GM21528 (cell line): ENCODE measurements at regions not wholly inside any gene's neighbourhood (a gene's known extent, or its start where the extent isn't known, plus 50 kb on each side); places are given as distances from the start of the nearest gene placed in this dataset.
"Not testable (repeated sequence)": the region's sequence is repeated elsewhere in the genome, so short reads cannot be mapped to it uniquely, and the experiment has no call there.

Experiments
- ATAC-seq: cut with Tn5 transposase; IDR thresholded peaks from one replicate; pipeline ENCODE4 v1.9.1; 2021; ENCODE audit warnings: mild to moderate bottlenecking, moderate library complexity; ENCODE audit not compliant: unreplicated experiment, low FRiP score

DNA sequence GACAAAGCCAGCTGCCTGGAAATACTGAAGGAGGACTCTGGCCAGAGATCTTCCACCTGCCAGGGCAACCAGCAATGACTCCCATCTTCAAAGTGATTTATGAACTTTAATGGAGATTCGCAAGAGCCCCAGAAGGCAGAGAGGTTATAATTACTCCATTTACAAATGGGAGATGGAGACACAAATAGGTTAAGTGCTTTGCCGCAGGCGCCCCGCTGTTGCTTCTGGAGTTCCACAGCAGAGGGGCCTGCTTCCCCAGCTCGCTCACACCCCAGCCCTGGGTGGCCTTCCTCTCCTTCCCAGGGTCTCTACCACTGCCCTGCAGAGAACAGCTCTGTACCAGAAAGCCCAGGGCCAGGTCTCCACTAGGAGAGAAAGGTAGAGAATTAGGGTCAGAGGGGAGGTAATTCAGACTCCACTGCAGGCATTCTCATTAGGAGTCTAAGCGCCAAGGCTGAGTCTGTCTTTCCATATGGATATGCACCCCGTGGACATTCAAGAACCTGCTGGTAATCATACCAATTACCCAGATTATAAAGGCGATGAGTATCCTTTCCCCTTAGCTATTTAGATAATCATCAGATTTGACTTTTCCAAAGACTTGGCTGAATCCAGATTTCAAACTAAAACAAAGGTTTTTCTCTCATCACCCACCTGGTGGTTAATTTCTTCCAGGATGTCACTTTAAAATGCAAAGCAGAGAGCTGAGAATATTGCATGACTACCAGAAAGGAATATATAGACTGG, 157.6 kb upstream of the TUT7 start:
- no peak for ATAC-seq

DNA sequence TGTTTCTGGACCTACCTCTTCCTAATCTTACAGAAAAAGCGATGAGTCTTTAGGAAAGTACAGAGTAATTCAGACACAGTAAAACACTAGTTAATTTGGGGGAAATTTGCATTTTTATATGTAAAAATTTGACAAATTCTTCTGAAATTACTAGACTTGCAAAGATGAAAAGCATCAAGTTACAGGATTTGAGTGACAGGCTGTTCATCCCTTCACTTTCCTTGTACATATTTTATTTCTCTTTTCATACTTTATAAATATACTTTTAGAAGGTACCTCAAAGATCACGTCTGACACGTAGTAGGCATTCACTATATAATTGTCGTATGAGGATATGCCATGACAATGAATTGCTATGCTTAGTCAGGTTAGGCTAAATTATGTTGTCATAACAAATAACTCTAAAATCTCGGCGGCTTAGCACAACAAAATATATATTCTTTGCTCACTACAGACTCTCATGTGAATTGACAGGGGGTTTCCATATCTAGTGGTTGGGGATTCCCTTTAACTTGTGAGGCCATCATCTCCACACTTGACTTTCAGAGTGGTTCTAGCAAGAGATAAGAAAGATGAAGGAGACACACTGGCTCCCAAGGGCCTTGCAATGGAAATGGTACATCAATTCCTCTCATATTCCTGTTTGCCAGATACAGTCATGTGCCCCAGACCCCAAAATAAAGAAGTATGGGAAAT, 154.1 kb upstream of the TUT7 start:
- peak; percentile 66 for ATAC-seq

DNA sequence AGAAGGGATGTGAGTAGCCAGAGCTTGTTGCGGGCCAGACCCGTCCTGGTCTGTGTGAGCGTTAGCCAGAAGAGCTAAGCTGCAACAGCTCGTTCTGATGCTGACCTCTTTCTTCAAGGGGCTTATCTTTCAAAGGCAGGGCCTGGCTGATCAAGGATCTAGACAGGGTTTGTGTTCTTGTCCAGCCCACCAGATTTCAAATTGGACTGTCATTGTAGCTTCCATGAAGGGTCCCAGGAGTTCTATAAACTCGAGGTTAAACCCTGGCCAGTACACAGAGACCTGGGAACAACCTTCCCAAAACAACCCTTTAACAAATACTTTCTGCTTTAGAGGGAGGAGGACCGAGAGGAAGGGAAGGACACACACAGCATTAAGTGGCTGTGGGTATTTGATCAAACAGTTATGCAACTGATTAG, 153.0 kb upstream of the TUT7 start:
- ATAC-seq = no peak

DNA sequence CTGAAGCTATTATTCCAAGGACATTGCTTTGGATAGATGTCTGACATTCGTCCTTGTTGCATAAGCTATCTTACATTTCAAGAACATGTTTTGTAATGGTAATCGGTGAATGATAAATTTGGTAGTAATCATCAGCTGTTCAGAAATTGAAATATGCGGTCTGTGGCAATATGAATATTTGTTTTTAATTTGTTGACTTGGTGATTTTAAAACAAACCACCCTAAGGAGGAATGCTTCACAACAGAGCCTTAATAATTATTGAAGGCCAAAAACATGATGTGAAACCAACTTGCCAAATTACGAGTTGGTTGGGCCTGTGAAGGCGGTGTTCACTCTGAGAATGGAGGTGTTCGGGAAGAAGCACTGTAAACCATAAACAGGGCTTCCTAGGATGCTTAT, 149.7 kb upstream of the TUT7 start:
- ATAC-seq = no peak

DNA sequence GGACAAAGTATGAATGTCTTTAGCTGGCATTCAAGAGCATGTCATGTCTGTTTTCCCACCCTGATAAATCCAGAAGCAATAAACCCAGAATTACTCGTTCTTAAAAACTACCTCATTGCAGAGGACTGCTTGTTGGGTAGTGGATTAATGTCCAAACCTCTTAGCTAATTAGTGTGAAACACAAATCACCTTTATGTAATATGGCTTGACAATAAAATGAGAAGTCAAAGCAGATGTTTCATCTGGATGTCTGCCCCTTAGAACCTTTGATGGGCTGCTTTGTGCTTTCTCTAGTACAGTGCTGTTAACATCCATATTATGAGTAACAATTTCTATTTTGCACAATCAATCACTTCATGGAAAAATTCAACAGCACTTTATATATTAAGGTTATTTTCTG, 149.1 kb upstream of the TUT7 start:
- no peak for ATAC-seq

DNA sequence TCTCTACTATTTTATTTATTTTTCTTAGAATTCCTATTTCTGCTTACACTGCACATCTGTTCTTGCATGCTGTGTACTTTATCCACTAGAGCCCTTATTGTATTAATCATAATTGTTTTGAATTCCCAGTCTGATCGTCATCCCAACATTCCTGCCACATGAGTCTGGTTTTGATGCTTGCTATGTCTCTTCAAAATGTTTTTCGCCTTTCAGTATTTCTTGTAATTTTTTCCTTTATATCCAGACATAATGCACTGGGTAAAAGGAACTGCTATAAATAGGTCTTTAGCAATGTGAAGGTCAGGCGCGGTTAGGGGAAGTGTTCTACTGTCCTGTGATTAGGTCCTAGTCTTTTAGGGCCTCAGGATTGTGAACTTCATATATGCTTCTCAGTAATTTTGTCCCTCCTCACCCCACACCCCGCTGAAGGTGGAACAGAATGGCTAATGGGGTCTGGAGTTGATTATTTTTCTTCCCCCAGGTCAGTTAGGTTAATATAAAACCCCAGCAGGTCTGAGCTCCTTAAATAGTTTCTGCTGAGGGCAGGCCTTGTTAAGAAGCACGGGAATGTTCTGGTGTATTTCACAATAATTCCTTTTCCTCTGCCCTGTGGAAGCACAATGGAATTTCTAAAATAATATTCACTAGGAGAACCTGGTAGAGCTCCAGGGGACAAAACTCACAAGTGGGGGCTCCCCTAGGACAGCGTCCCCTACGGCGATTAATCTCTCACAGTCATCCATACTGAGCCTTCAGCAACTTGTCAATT, 146.6 kb upstream of the TUT7 start:
- ATAC-seq = no peak

DNA sequence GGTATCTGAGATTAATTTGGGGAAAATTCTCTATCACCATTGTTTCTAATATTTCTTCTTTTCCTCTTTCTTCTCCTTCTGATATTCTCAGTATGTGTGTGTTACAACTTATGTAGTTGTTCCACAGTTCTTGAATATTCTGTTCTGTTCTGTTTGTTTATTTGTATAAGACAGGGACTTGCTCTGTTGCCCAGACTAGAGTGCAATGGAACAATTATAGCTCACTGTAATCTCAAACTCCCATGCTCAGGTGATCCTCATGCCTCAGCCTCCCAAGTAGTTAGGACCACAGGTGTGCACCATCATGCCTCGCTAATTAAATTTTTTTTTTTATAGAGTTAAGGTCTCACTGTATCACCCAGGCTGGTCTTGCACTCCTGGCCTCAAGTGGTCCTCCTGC, 145.8 kb upstream of the TUT7 start:
- ATAC-seq = no peak

DNA sequence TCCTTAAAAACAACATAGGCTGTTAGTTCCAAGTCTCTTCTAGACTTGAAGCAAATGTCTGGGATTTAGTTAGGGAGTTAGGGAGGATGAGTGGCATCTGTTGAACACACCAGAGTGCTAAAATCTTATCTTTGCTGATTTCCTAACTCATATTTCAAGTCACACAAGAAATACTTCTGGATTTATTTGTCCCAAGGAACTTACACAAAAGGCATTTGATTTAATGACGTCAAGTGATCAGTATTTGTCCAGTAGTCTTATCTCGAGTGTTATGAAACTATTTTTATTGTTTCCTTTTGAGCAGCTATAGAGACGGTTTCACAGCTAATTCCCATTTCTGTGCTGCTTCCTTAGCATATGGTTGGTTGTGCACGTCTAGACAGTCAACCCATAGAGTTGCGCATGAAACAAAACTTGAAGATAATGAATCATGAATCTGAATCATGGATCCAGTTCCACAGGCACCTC, 140.5 kb upstream of the TUT7 start:
- no peak for ATAC-seq

DNA sequence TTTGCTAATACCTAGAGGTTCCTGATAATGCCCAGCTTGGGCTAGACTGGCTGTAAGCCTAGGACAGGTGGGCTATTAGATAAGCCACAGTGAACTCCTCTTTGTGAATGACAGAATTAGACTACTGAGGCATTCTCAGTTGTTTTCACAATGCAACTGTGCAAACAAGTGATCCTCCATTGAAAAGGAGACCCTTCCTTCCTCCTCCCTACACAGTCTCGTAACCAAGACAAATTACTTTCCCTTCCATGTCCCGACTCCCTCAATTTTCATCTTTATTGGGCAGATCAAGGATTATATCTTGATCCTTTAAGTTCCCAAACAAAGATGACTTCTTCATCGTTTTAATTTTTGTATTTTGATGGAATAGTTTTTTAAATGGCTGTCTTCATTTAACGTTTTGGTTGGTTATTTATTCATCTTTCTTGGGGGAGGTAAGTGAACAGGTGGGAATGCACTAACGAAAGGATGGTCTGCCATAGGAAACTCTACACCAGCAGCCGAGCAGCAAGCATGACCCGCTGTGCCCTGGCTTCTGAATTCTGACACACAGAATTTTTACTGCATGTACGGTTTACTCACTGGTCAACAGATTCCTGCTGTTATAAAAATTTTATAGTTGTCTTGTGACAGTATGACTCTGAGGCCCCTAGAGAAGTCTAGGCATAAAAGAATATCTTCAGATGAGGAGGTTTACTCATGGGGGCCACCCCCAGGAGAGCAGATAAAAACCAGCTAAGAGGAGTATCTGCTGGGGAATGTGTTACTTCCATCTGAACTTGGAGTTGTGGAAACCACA, 137.5 kb upstream of the TUT7 start:
- ATAC-seq = no peak

DNA sequence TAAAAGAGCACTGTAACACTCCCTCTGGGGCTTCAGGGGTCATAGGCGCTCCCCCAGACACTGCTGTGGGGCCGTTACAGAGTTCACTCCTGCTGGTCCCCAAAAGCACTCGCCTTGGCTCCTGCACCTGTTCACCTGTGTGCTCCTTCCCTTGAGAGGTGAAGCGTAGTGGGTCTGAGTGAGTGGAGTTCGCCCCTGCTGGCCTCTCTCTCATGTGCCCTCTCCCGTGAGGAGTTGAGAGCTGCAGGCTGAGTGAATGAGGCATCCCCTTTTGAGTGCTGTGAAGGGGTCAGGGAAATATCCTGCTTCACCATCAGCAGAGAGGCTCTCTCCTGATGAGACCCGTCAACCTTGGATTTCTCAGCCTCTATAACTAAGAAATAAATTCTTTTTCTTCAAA, 134.6 kb upstream of the TUT7 start:
- ATAC-seq = no peak

DNA sequence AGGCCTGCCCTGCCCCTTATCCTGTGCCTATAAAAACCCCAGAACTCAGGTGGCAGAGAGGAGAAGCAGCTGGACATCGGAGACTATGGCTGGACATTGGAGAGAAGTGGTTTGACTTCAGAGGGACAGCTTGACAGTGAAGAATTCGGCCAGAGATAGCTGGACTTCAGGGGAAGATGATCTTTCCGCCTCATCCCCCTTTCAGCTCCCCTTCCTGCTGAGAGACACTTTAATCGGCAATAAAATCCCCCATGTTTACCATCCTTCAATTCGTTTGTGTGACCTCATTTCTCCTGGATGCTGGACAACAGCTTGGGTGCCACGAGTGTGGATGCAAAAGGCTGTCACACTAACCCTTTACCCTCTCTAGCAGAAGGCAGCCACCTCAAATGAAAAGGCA, 134.1 kb upstream of the TUT7 start:
- no peak for ATAC-seq

DNA sequence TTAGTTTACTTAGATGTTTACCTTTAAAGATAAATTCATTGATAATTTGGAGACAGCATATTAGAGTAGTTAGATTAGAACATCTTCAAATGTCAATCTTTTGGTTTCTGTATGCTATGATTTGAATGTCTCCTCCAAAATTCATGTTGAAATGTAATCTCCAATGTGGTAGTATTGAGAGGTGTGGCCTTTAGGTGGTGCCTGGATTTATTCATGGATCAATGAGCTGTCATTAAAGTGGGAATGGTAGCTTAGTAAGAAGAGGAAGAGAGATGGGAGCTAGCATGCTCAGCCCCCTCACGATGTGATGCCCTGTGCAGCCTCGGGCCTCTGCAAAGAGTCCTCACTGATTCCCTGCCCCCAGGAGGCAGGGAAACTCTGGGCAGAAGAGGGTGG, 133.6 kb upstream of the TUT7 start:
- no peak for ATAC-seq

DNA sequence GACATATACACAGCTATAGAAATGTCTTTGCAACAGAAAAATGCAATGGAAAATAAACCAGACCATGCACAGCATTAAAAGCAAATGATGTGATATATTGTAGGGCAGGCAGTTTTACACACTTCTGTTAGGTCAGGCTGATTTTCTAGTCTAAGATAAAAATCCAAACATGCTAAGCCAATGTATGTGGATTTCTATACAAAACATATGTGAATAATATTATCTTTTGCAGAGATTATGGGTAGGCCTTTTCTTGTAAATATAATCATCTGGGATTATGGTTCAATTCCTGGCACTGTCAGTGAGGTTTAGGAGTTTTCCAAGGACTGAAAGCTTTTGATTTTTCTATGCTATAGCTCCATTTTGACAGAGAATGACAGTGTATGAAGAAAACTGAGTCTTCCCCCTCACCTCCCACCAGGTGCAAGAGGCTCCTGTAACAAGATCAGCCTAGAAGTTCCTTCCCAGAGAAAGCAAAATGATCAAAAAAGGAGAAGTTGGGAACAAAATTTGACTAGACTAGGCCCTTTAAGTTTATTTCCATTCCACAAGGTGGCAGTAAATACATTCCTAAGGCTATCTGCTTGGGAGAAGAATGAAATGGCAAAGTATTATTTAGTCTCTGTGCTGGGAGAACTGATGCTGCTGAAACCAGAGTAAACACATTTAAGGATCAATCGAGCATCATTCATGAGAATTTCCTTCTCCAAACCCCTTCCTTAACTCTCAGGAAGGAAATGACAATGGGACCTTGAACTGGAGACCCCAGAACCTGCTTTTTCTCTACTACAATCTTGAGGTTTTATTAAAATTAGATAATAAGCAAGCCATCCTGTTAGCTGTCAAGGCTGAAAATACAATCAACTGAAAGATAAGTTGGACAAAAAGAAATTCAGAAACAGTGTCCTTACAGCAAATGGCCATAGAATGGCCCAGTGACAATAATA, 133.0 kb upstream of the TUT7 start:
- ATAC-seq = no peak

DNA sequence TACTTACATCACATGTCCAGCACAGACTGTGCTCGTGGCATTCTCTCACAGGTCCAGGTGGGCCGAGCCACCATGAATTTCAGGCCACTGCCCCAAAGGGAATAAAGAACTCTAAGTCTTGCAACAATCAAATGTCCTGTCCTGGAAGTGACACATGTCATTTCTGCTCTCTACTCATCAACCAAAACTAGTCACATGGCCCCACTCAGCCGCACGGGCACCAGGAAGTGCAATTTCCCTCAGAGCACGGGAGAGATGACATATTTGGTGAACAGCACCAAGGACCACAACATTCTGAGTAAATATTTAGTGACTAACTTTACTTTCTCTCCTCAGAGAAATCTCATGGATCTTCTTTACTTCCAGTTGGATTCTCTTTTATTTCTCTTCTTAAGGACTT, 131.1 kb upstream of the TUT7 start:
- peak; percentile 72 for ATAC-seq

DNA sequence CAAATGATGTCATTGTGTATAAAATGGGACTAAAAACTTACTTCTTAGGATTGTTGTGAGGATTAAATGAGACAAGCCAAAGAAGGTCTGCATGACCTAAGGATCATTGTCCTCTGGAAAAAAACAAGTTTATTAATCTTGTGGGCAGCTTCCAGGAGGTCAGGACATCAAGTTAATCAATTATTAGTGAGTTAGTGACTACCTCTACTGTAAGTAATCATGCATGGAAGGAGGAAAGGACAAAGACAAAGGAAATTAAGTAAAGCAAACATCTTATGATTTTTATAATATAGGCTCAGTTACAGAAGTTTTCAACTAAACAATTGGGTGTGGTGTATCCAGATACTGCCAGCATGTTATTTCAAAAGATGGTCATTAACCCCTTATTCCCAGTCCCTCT, 129.3 kb upstream of the TUT7 start:
- no peak for ATAC-seq

DNA sequence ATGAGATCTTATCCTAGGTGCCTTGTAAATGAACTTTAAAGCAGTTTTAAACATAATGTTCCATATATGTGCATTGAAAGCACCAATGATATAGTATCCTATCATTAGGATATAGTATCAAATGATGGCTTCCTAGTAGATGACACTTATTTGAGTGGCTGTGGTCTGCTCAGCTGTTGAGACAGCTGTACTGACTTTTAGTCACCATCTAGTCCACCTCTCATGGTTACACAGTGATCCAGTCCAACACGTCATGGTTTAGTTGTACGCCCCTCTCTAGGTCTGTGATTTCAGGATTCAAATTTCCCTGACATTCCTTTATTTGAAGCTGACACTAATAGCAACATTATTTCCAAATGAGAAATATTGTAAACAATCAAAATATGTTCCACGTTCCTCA, 127.3 kb upstream of the TUT7 start:
- no peak for ATAC-seq

DNA sequence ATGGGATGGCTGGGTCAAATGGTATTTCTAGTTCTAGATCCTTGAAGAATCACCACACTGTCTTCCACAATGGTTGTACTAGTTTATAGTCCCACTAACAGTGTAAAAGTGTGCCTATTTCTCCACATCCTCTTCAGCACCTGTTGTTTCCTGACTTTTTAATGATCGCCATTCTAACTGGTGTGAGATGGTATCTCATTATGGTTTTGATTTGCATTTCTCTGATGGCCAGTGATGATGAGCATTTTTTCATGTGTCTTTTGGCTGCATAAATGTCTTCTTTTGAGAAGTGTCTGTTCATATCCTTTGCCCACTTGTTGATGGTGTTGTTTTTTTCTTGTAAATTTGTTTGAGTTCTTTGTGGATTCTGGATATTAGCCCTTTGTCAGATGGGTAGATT, 121.0 kb upstream of the TUT7 start:
- ATAC-seq = not testable (repeated sequence)

DNA sequence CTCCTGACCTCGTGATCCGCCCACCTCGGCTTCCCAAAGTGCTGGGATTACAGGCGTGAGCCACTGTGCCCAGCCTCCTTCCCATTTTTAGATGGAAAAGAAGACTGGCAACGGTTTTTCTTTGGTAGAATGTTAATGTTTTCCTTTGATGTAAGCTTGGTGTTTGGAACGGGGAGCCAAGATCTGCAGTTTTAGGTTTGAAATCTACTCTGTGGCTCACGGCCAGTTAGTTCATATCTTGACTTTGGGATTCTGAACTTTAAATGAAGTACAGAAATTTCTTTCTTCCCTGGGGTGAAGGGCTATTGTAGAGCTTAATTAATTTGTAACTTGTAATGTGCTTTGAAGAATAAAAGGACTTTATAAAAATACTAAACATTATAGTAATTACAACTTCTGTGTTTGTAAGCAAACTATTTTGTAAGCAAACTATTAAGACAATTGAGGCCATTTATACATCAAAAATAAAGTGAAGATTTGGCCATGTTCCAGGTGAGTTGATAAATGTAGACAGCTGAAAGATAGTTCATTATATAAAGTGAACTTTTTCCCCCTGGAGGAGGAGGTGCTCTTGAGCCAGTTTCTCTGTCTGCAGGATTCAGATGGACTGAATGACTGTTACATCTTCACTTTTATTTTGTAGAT, 117.1 kb upstream of the TUT7 start:
- ATAC-seq = no peak

DNA sequence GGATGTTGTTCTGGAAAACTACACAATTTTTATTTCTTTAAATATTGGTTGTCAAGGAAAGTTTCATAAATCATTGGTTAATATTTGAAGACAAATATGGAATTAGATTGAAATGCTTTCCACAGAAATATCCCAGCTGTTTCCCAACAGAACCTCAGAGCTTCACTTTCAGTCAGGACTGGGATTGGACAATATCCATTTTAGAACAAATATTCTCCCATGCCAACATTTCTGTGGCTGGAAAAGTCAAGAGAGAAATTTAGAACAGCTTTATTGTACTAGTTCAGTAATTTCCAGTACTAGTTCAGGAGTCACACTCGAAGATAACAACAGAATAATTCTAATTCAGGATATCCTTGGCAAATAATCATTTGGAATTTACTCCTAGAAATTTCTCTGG, 116.1 kb upstream of the TUT7 start:
- no peak for ATAC-seq
